Upper lobe of right lung (tissue), 1 donor: ENCODE measurements at regions not wholly inside any gene's neighbourhood (a gene's known extent, or its start where the extent isn't known, plus 50 kb on each side); places are given as distances from the start of the nearest gene placed in this dataset.

Source experiments
- ATAC-seq: fragments of 200-7000 bp; cut with Tn5 transposase; one replicate; pipeline ENCODE4 v1.9.1; 2020; ENCODE audit warnings: mild to moderate bottlenecking, moderate library complexity
- DNase-seq: peaks from one replicate; pipeline ENCODE4 v3.0.0-alpha.2; 2020
- H3K27ac ChIP-seq: fragments of 200-600 bp; one replicate; pipeline ENCODE4 v1.8.0; 2022
- H3K27me3 ChIP-seq: fragments of 200-600 bp; one replicate; pipeline ENCODE4 v1.8.0; 2022; ENCODE audit warnings: mild to moderate bottlenecking
- H3K36me3 ChIP-seq: fragments of 200-600 bp; one replicate; pipeline ENCODE4 v1.8.0; 2022
- H3K4me1 ChIP-seq: fragments of 200-600 bp; one replicate; pipeline ENCODE4 v1.8.0; 2022
- H3K4me3 ChIP-seq: fragments of 200-600 bp; one replicate; pipeline ENCODE4 v1.8.0; 2022; ENCODE audit warnings: mild to moderate bottlenecking
- H3K9me3 ChIP-seq: fragments of 200-600 bp; one replicate; pipeline ENCODE4 v1.8.0; 2022
- CTCF ChIP-seq: fragments of 200-600 bp; IDR thresholded peaks from one replicate; pipeline ENCODE4 v1.8.0; 2022; ENCODE audit warnings: antibody characterized with exemption
- intact Hi-C: fragments of 100-400 bp; cut with DNase I; formaldehyde crosslinking; loops from one replicate; pipeline ENCODE4 v1.11.0; 2022
- donor health status: DM: no; HTN: yes; CAD: no; lungs with severe emphysema.

DNA sequence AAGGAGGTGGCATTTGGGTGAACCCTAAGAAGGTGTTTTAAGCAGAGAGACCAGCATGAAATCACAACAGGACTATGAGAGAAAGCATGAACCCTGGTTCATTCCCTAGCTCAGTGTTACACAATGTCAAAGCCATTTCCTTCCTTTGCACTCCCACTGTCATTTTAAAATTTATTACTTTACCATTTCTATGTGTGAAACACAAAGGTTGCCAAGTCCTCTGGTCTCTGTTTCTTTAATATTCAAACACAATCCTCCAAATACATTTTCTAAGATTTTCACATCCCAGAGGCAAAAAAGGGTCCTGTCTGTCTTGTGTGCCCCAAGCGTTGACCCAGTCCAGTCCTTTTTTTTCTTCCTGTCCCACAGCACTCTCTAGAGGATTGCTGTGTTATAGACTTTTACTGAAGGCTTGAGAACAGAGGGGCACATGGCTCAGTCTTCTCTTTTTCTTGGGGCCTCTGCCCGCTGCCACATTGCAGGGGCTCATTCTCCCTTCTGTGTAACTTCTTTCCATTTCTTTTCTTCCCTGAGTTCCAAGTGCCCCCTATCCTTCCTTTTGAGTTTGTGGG, 78.6 kb upstream of the SLC28A3 start:
- no peak for DNase-seq
- no peak for TF ChIP-seq CTCF
- H3K4me1 ChIP-seq = no peaks in the 10 kb centered on the region
- H3K9me3 ChIP-seq = no peaks in the 10 kb centered on the region
- no peaks in the 10 kb centered on the region for H3K36me3 ChIP-seq
- intact Hi-C loops = no loop called here
- H3K4me3 ChIP-seq = no peak overlapping the region
- peak; percentile 42 for ATAC-seq
- H3K27ac ChIP-seq = no peak overlapping the region
- no peaks in the 10 kb centered on the region for H3K27me3 ChIP-seq

GRCh38 chr9:84424931-84425330, 84.4 kb upstream of the SLC28A3 start:
- Histone ChIP-seq H3K27me3 (no peaks in the 10 kb centered on the region), H3K4me3 (no peak overlapping the region), H3K36me3 (no peaks in the 10 kb centered on the region), H3K4me1 (no peaks in the 10 kb centered on the region), H3K27ac (no peak overlapping the region), H3K9me3 (no peaks in the 10 kb centered on the region)
- no peak for TF ChIP-seq CTCF
- ATAC-seq = no peak
- intact Hi-C loops = no loop called here
- DNase-seq = no peak

- no peak overlapping the region for H3K4me3 ChIP-seq
- intact Hi-C loops = no loop called here
- ATAC-seq (no peak), DNase-seq (no peak)
- no peaks in the 10 kb centered on the region for H3K36me3 ChIP-seq
- no peak for TF ChIP-seq CTCF
- no peaks in the 10 kb centered on the region for H3K4me1 ChIP-seq
- H3K9me3 ChIP-seq = no peaks in the 10 kb centered on the region
- no peaks in the 10 kb centered on the region for H3K27me3 ChIP-seq
- H3K27ac ChIP-seq = no peak overlapping the region
Measured at GRCh38 chr9:84432746-84433145, 92.2 kb upstream of the SLC28A3 start.

- no peaks in the 10 kb centered on the region for H3K36me3 ChIP-seq
- H3K9me3 ChIP-seq = no peaks in the 10 kb centered on the region
- H3K27me3 ChIP-seq = no peaks in the 10 kb centered on the region
- ATAC-seq (no peak), DNase-seq (no peak)
- no peak overlapping the region for H3K27ac ChIP-seq
- TF ChIP-seq CTCF = no peak
- intact Hi-C loops = no loop called here
- no peaks in the 10 kb centered on the region for H3K4me1 ChIP-seq
- H3K4me3 ChIP-seq = no peak overlapping the region
Measured at GRCh38 chr9:84435902-84436301, 95.3 kb upstream of the SLC28A3 start.

DNA sequence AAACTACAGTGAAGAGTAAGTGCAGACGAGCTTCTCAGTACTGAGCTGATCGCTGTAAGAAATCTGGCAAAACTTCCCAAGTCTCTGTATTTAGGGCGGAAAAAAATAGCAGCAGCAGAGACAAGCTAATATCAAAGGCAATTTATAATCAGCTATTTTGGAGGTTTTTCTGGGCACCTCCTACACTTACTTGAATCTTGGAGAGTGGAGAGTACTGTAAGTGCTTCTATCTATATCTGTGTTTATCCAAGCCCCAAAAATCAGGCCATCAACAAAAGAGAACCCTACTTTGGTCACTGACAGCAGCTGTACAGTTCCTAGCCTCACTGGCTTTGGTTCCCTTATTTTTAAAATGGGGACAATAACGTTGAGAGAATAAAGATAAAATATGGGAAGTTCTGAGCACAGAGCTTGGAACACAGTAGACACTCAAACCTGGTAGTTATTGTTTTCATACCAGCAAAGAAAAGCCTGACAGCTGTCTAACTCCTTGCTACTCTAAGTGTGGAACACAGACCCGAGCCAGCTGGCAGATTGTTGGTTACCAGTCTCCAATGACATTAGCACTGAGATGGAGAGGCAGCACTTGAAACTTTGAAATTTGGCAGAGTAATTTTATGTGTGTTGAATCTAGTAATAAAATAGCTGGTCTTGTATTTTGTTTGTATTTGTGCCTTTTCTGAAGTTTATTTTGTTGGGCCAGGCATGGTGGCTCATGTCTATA, 96.0 kb upstream of the SLC28A3 start:
- intact Hi-C loops = no loop called here
- no peak for TF ChIP-seq CTCF
- Histone ChIP-seq H3K4me3 (no peak overlapping the region), H3K4me1 (no peaks in the 10 kb centered on the region), H3K27ac (no peak overlapping the region), H3K36me3 (no peaks in the 10 kb centered on the region), H3K27me3 (no peaks in the 10 kb centered on the region), H3K9me3 (no peaks in the 10 kb centered on the region)
- DNase-seq (no peak), ATAC-seq (no peak)
